ENCODE measurements at regions not wholly inside any gene's neighbourhood (a gene's known extent, or its start where the extent isn't known, plus 50 kb on each side); places are given as distances from the start of the nearest gene placed in this dataset.

DNA sequence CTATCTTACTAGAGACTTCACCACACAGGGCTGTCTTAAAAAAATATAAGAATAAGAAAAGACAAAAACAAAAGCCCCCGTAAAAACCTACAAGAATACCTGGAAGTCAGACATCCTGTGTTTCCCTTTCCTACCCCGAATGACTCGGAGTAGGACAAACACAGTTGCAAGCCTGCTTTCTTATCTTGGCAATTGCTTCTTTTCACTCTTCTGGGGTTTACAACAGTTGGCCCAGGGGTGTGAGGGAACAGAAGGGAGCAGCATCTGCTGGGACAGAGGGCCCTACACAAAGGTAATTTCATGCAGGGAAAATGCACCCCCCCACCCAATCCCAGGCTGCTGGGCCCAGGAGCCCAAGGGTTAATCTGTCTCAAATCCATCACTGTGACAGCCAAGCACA lies 220.6 kb downstream of the ARHGAP12 start:
- TF ChIP-seq, protein P1, sequence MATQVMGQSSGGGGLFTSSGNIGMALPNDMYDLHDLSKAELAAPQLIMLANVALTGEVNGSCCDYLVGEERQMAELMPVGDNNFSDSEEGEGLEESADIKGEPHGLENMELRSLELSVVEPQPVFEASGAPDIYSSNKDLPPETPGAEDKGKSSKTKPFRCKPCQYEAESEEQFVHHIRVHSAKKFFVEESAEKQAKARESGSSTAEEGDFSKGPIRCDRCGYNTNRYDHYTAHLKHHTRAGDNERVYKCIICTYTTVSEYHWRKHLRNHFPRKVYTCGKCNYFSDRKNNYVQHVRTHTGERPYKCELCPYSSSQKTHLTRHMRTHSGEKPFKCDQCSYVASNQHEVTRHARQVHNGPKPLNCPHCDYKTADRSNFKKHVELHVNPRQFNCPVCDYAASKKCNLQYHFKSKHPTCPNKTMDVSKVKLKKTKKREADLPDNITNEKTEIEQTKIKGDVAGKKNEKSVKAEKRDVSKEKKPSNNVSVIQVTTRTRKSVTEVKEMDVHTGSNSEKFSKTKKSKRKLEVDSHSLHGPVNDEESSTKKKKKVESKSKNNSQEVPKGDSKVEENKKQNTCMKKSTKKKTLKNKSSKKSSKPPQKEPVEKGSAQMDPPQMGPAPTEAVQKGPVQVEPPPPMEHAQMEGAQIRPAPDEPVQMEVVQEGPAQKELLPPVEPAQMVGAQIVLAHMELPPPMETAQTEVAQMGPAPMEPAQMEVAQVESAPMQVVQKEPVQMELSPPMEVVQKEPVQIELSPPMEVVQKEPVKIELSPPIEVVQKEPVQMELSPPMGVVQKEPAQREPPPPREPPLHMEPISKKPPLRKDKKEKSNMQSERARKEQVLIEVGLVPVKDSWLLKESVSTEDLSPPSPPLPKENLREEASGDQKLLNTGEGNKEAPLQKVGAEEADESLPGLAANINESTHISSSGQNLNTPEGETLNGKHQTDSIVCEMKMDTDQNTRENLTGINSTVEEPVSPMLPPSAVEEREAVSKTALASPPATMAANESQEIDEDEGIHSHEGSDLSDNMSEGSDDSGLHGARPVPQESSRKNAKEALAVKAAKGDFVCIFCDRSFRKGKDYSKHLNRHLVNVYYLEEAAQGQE (IDR thresholded peaks at IDR 0.05; ENCODE audit: unreplicated experiment): no peak
- TF ChIP-seq ETS1 (IDR thresholded peaks at IDR 0.05) (no peak), CTCF (conservative IDR thresholded peaks at IDR 0.05; ENCODE audit: low read depth in 2 of 2) (no peak), ZNF114 (CRISPR knock-in tag; IDR thresholded peaks at IDR 0.05) (no peak), JUNB (IDR thresholded peaks at IDR 0.05; ENCODE audit: unreplicated experiment) (no peak), EZH2phosphoT487 (IDR thresholded peaks at IDR 0.05; ENCODE audit: unreplicated experiment) (no peak)
- H3K27me3 Mint-ChIP-seq (ENCODE audit: insufficient read depth, low read depth, poor library complexity): peaks cover 10% of the 10 kb centered on the region
- H3K9me3 Mint-ChIP-seq: peaks cover 61% of the 10 kb centered on the region
- DNase-seq (ENCODE audit: low spot score): no peak
- Histone ChIP-seq H3K4me1 (ENCODE audit: insufficient read depth) (peaks cover 14% of the 10 kb centered on the region), H2AFZ (peak overlapping the region; percentile 73), H4K20me1 (replicated peaks; ENCODE audit: insufficient read depth) (no peaks in the 10 kb centered on the region), H3K9me2 (ENCODE audit: insufficient read depth) (no peaks in the 10 kb centered on the region; the same call in 1 of the 2 replicates), H3K4me3 (no peak overlapping the region), H3F3A (replicated peaks; ENCODE audit: low read depth) (no peaks in the 10 kb centered on the region), H3K27me3 (ENCODE audit: insufficient read depth) (no peaks in the 10 kb centered on the region), H3K27ac (ENCODE audit: low read depth) (no peak overlapping the region), H3K4me2 (peak overlapping the region; percentile 46; the same call in 1 of the 2 replicates), H3K36me3 (ENCODE audit: insufficient read depth) (no peaks in the 10 kb centered on the region; the same call in 1 of the 2 replicates), H3K79me2 (replicated peaks; ENCODE audit: insufficient read depth) (no peaks in the 10 kb centered on the region)
- peak; percentile 30 for ATAC-seq
- H3K4me3 Mint-ChIP-seq: no peak overlapping the region
- H3K27ac Mint-ChIP-seq: no peak overlapping the region
- H3K36me3 Mint-ChIP-seq (ENCODE audit: low read depth): peaks cover 50% of the 10 kb centered on the region
- peaks cover 19% of the 10 kb centered on the region for H3K4me1 Mint-ChIP-seq

DNA sequence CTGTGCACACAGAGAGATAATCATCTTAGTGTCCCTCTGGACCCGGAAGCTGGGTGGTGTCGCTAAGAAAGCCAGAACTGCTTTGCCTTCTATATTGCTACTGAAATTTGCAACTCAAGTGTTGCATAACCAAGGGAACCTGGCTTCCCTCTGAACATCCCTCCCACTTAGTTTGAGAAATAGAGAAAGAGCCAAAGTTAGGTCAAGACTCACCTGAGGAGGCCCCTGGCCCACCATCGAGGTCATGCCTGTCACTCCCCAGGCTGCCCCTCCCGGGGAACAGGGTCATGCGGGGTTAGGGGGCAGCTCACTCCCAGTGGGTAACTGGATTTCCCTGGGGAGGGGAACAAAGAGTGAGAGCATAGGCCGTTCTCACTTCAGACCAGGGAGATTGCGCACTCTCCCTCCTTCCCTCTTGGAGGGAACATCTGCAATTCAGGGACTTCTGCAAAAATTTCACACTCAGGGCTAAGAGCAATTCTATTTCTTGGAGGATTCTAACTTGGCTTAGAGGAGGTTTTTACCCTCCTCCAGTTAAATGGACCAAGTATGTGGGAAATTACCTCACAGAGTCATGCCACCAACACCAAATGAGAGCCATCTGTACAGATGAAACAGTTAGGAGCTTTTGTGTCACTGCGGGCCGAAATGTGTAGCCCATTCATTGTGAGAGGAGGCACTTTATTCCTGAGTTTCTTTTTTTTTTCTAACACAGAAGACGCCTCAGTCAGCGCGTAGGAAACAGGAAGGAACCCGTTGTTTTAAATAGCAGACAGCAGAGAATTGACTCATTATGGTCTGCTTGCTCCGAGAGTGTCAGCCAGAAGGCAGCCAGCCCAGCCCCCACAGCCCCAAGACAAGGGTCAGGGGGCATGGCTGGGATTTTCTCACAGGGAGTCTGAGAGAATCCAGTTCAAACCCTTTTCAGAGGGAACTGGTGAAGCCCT lies 221.3 kb downstream of the ARHGAP12 start:
- Mint-ChIP-seq H3K9me3 (peaks cover 61% of the 10 kb centered on the region), H3K27me3 (ENCODE audit: insufficient read depth, low read depth, poor library complexity) (peaks cover 10% of the 10 kb centered on the region), H3K36me3 (ENCODE audit: low read depth) (peaks cover 51% of the 10 kb centered on the region), H3K4me1 (peaks cover 19% of the 10 kb centered on the region), H3K4me3 (no peak overlapping the region), H3K27ac (0 out of 2 replicates have a peak overlapping the region, but pooled peaks have one; percentile 13)
- H3K4me2 ChIP-seq: peak overlapping the region; percentile 46
- peak; percentile 69 for ATAC-seq
- no peak for TF ChIP-seq EZH2 (IDR thresholded peaks at IDR 0.05; ENCODE audit: low read depth, unreplicated experiment)
- H3K27me3 ChIP-seq (ENCODE audit: insufficient read depth): no peaks in the 10 kb centered on the region
- H4K20me1 ChIP-seq (replicated peaks; ENCODE audit: insufficient read depth): no peaks in the 10 kb centered on the region
- peak overlapping the region; percentile 73 for H2AFZ ChIP-seq
- no peaks in the 10 kb centered on the region; the same call in 1 of the 2 replicates for H3K9me2 ChIP-seq (ENCODE audit: insufficient read depth)
- H3K4me1 ChIP-seq (ENCODE audit: insufficient read depth): peaks cover 14% of the 10 kb centered on the region
- H3F3A ChIP-seq (replicated peaks; ENCODE audit: low read depth): no peaks in the 10 kb centered on the region
- no peak overlapping the region for H3K27ac ChIP-seq (ENCODE audit: low read depth)
- H3K36me3 ChIP-seq (ENCODE audit: insufficient read depth): peaks cover 3% of the 10 kb centered on the region; the same call in 1 of the 2 replicates
- no peaks in the 10 kb centered on the region for H3K79me2 ChIP-seq (replicated peaks; ENCODE audit: insufficient read depth)
- DNase-seq (ENCODE audit: low spot score): no peak
- no peak overlapping the region for H3K4me3 ChIP-seq

All from GM23338 (cell line).